Activated CD4-positive, alpha-beta T cell treated with anti-CD3 and anti-CD28 coated beads, Interleukin-2, amount 10 ng/mL, durations not matched to agents 7 days and 5 days (primary cell): ENCODE measurements at regions not wholly inside any gene's neighbourhood (a gene's known extent, or its start where the extent isn't known, plus 50 kb on each side); places are given as distances from the start of the nearest gene placed in this dataset.
"Not testable (repeated sequence)": the region's sequence is repeated elsewhere in the genome, so short reads cannot be mapped to it uniquely, and the experiment has no call there.

Source experiments
- CTCF ChIA-PET: fragments of 350-600 bp; sonication (Branson Sonifier 250); formaldehyde crosslinking; loops from one replicate; lab custom pipeline; 2021; ENCODE audit warnings: antibody characterized with exemption; lab: Charles Lee
- POLR2A ChIA-PET: fragments of 350-600 bp; sonication (Branson Sonifier 250); formaldehyde crosslinking; loops from one replicate; lab custom pipeline; 2021; ENCODE audit warnings: antibody characterized with exemption; lab: Charles Lee
- DNase-seq: peaks from one replicate; pipeline ENCODE4 v3.0.0-alpha.2; 2020
- H3K27ac Mint-ChIP-seq: one replicate; pipeline ENCODE4 v1.8.0; 2021; ENCODE audit warnings: mild to moderate bottlenecking, moderate library complexity, mixed read lengths
- H3K27me3 Mint-ChIP-seq: one replicate; pipeline ENCODE4 v1.8.0; 2021; ENCODE audit warnings: mixed read lengths
- H3K36me3 Mint-ChIP-seq: one replicate; pipeline ENCODE4 v1.8.0; 2021; ENCODE audit warnings: low read depth, mixed read lengths
- H3K4me1 Mint-ChIP-seq: one replicate; pipeline ENCODE4 v1.8.0; 2021; ENCODE audit warnings: mixed read lengths
- H3K4me3 Mint-ChIP-seq: one replicate; pipeline ENCODE4 v1.8.0; 2021; ENCODE audit warnings: mild to moderate bottlenecking, moderate library complexity, mixed read lengths
- H3K9me3 Mint-ChIP-seq: one replicate; pipeline ENCODE4 v1.8.0; 2021; ENCODE audit warnings: mixed read lengths

DNA sequence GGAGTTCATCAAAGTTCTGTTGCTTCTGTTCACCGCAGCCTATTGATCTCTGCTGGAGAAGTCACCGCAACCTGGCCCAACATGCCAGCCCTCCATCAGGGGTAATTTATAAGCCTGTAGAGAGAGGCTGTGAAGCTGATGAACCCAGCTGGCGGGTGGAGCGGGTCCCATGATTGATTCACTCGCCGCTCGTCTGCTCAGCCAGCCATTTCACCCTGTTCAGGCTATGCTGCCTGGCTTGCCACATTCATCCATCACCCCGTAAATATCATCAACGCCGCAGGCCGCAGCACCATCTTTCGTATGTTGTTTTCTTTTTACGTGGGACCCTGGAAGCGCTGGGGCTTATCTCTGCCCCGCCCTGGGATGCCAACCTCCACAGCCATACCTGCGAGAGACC lies 116.7 kb upstream of the OPCML start:
- Mint-ChIP-seq H3K27ac (no peak overlapping the region), H3K27me3 (no peaks in the 10 kb centered on the region), H3K36me3 (no peaks in the 10 kb centered on the region), H3K4me3 (no peak overlapping the region), H3K4me1 (no peaks in the 10 kb centered on the region), H3K9me3 (no peaks in the 10 kb centered on the region)
- ChIA-PET CTCF (no interaction called here), POLR2A (no interaction called here)
- no peak for DNase-seq

DNA sequence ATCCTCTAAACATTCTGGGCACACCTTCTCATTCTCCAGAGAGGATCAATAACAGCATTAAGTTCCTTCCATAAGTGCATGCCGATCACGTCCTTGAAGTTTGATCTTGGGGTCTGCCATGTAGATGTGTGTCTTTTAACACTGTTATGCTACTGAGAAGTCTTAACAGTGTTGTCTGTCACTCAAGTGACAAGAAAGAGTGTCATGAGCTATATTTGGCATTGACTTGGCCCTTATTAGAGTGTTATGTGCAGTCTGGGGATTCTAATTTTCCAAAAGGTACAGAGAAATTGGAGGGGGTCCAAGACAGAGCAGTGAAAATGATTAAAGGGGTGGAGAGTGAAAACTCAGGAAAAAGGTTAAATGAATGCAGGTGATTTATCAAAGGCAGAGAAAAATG lies 107.1 kb upstream of the OPCML start:
- Mint-ChIP-seq H3K9me3 (no peaks in the 10 kb centered on the region), H3K36me3 (no peaks in the 10 kb centered on the region), H3K27ac (no peak overlapping the region)

DNA sequence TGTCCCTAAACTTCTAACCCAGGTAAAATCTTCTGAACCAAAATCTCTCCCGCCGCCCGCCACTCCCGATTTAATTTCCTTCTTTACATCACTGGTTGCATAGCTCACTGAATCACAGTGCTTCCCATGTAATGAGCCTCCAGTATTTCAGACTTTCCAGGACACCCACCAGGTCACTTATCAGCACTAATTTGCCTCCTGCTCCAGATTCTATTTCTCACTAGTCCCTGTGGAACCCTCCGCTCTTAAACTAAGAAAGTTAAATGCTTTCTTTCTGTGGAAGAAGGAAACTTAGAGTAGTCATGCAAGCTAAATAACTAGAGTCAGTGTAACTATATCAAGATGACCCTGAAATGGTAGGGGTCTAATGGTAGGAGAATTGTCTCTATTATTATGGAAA lies 106.6 kb upstream of the OPCML start:
- H3K27me3 Mint-ChIP-seq = no peaks in the 10 kb centered on the region
- DNase-seq = no peak
- ChIA-PET POLR2A (no interaction called here), CTCF (no interaction called here)
- no peak overlapping the region for H3K27ac Mint-ChIP-seq
- no peaks in the 10 kb centered on the region for H3K4me1 Mint-ChIP-seq
- H3K36me3 Mint-ChIP-seq = no peaks in the 10 kb centered on the region
- H3K4me3 Mint-ChIP-seq = no peak overlapping the region
- no peaks in the 10 kb centered on the region for H3K9me3 Mint-ChIP-seq

More for the DNA sequence above, 107.1 kb upstream of the OPCML start:
- Mint-ChIP-seq H3K27me3 (no peaks in the 10 kb centered on the region), H3K4me1 (no peaks in the 10 kb centered on the region), H3K4me3 (no peak overlapping the region)
- POLR2A ChIA-PET = no interaction called here
- no peak for DNase-seq
- CTCF ChIA-PET = no interaction called here

DNA sequence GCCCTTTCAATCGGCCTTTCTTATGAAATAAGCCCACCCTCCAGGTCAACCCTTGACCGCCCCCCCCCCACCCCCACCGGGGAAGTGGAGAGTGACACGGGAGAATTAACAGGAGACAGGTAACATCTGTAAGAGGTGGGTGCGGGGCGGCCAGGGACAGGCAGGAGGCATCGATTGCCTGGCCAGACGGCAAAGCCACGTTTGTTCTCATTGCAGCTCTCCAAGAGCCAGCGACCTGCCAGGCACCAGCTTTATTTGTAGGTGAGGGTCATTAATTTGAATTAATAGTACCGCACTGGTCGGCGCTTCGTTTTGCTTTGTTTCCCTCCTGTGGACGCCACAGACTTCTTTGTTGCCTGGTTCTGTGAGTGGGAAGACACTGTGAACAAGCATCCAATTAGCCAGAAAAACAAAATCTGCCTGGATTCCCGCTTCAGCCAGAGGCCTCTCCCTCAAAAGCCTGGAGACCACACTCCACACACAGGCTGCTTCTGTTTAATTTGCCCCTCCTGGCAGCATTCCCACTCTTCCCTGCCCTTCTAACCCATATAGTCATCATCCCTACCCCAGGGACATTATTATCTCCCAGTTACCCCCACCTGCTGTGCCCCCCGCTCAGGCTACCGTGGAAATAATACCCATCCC lies 104.5 kb upstream of the OPCML start:
- H3K4me1 Mint-ChIP-seq = no peaks in the 10 kb centered on the region
- H3K27ac Mint-ChIP-seq = no peak overlapping the region
- no peaks in the 10 kb centered on the region for H3K9me3 Mint-ChIP-seq
- no peaks in the 10 kb centered on the region for H3K27me3 Mint-ChIP-seq
- POLR2A ChIA-PET = no interaction called here
- H3K4me3 Mint-ChIP-seq = no peak overlapping the region
- CTCF ChIA-PET = no interaction called here
- DNase-seq = no peak
- no peaks in the 10 kb centered on the region for H3K36me3 Mint-ChIP-seq

DNA sequence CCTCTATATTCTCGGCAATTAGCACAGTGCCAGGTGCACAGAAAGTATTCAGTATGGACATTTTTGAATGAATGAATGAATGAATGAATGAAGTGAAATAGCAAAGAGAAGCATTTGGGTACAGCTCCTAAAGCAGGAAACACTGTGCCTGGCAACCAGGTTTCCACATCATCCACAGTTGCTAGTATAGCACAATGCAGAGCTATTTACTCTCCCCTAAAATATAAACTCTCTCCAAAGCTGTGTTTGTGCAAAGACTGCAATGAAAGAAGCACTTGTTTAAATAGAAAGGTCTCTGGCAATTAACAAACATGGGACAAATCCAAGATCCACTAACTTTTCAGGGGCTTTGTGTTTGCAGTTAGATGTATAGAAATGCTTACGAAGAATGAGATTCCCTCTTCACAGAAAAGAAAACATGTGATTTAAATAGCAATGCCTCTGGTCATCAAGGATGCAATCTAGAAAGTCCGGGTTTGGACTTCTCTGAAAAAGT lies 103.0 kb upstream of the OPCML start:
- CTCF ChIA-PET = no interaction called here
- Mint-ChIP-seq H3K4me3 (no peak overlapping the region), H3K27me3 (no peaks in the 10 kb centered on the region), H3K9me3 (no peaks in the 10 kb centered on the region), H3K4me1 (no peaks in the 10 kb centered on the region), H3K36me3 (no peaks in the 10 kb centered on the region), H3K27ac (no peak overlapping the region)
- POLR2A ChIA-PET = no interaction called here
- DNase-seq = no peak

DNA sequence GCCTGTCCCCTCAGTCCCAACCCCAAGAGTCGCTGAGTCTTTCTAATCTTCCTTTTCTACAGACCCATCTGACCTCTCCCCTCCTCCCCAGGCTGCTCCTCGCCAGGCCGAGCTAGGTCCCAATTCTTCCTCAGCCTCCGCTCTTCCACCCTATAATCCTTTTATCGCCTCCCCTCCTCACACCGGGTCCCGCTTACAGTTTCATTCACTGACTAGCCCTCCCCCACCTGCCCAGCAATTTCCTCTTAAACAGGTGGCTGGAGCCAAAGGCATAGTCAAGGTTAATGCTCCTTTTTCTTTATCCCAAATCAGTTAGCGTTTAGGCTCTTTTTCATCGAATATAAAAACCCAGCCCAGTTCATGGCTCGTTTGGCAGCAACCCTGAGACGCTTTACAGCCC lies 96.1 kb upstream of the OPCML start:
- H3K27ac Mint-ChIP-seq, POLR2A ChIA-PET, H3K9me3 Mint-ChIP-seq, H3K27me3 Mint-ChIP-seq, H3K4me1 Mint-ChIP-seq, DNase-seq, CTCF ChIA-PET, H3K4me3 Mint-ChIP-seq, H3K36me3 Mint-ChIP-seq: not testable (repeated sequence)

DNA sequence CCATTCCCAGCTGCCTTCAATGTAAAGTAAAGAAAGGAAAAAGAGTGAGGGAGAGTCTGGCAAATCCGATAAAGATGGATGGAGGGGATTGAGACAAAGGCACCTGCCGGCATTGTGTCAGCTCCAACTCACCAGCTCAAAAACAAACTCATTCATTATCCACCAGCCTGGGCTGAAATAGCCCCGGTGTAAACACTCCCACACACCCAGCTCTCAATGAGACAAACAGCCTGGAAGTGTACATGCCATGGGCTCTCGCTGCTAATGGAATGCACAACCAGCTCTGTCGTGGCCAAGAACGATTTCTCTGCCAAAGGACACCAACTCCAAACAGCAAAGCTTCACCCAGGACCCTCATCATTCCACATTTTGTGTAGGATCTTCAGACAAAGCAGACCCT lies 89.3 kb upstream of the OPCML start:
- Mint-ChIP-seq H3K4me3 (no peak overlapping the region), H3K27me3 (no peaks in the 10 kb centered on the region), H3K36me3 (no peaks in the 10 kb centered on the region), H3K4me1 (no peaks in the 10 kb centered on the region), H3K27ac (no peak overlapping the region), H3K9me3 (no peaks in the 10 kb centered on the region)
- ChIA-PET POLR2A (no interaction called here), CTCF (no interaction called here)
- DNase-seq = no peak

DNA sequence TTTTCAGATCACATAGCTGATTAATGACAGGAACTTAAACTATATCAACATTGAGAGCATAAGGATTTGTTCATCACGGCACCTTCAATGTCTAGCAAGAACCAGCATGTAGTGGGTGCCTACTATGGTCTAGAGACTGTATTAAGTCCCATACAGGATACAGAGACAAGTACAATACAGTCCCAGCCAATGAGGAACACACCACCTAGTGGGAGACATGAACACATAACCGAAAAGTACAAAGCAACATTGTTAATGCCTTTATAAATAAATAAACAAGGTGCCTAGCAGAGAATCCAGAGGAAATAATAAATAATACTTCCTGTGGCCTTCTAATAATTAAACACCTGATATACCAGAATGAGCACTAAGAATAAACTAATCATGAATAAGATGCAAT lies 87.7 kb upstream of the OPCML start:
- H3K27me3 Mint-ChIP-seq = no peaks in the 10 kb centered on the region

DNA sequence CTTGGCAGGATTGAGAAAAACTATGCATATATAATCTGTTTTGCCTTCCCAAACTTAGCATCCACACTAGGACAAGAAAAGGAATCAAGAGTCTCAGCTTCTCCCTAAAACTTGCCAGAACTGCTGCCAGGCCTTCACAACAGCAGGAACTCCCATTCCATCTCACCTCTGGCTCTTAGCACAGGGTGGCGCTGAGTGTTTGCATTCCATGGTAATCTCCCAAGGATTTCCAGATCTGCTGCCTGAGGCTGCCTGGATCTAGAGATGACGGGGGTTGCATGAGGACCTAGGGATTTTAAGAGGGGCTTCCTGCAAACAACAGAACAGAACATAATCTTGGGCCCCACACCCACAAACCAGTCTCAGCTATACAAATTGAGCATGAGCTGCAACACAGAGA lies 87.1 kb upstream of the OPCML start:
- ChIA-PET POLR2A (no interaction called here), CTCF (no interaction called here)
- Mint-ChIP-seq H3K4me3 (no peak overlapping the region), H3K36me3 (no peaks in the 10 kb centered on the region), H3K27me3 (no peaks in the 10 kb centered on the region), H3K4me1 (no peaks in the 10 kb centered on the region), H3K27ac (no peak overlapping the region), H3K9me3 (no peaks in the 10 kb centered on the region)
- no peak for DNase-seq

More for the DNA sequence above, 87.7 kb upstream of the OPCML start:
- no peak overlapping the region for H3K27ac Mint-ChIP-seq
- no peak for DNase-seq
- no peaks in the 10 kb centered on the region for H3K36me3 Mint-ChIP-seq
- no peaks in the 10 kb centered on the region for H3K9me3 Mint-ChIP-seq
- no peak overlapping the region for H3K4me3 Mint-ChIP-seq
- ChIA-PET CTCF (no interaction called here), POLR2A (no interaction called here)
- H3K4me1 Mint-ChIP-seq = no peaks in the 10 kb centered on the region

DNA sequence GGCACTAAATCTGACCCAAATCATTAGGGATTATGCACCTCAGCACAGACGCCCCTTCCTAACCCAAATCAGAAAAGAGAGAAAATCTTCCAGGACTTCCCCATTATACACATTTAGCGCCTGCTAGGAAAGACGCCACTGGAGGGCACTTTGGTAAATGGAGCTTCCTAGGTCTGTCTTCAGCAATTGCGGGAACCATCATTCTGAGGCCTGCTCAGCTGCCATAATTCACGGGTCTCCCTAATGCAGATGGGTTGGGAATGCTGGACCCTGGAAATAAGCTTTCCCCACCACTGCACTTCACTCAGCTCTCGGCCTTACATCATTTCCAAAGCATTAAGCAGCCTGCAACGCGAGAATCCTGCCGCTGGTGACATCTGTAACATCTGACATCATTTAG lies 86.2 kb upstream of the OPCML start:
- DNase-seq = no peak
- H3K36me3 Mint-ChIP-seq = no peaks in the 10 kb centered on the region
- peaks cover 2% of the 10 kb centered on the region for H3K9me3 Mint-ChIP-seq
- no peak overlapping the region for H3K27ac Mint-ChIP-seq
- POLR2A ChIA-PET = no interaction called here
- H3K4me1 Mint-ChIP-seq = no peaks in the 10 kb centered on the region
- H3K27me3 Mint-ChIP-seq = no peaks in the 10 kb centered on the region
- CTCF ChIA-PET = no interaction called here
- H3K4me3 Mint-ChIP-seq = no peak overlapping the region

DNA sequence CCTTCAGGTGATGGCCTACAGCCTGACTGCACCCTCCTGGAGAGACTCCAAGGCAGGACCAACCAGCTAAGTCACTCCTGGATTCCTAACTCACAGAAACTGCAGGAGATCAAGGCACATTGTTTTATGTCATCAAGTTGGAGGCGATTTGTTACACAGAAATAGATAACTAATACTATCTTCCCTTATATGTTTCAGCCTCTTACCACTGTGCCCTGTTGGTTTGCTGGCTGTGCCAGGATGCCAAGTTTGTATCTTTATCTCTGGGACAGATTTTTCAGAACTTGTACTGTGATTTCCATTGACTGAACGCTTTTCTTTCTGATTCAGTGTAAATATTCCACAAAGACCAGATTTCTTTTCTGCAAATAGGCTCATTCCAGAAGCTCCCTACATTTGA lies 76.2 kb upstream of the OPCML start:
- Mint-ChIP-seq H3K36me3 (no peaks in the 10 kb centered on the region), H3K27ac (no peak overlapping the region), H3K4me3 (no peak overlapping the region), H3K4me1 (no peaks in the 10 kb centered on the region), H3K9me3 (no peaks in the 10 kb centered on the region), H3K27me3 (no peaks in the 10 kb centered on the region)
- no peak for DNase-seq
- ChIA-PET CTCF (no interaction called here), POLR2A (no interaction called here)

DNA sequence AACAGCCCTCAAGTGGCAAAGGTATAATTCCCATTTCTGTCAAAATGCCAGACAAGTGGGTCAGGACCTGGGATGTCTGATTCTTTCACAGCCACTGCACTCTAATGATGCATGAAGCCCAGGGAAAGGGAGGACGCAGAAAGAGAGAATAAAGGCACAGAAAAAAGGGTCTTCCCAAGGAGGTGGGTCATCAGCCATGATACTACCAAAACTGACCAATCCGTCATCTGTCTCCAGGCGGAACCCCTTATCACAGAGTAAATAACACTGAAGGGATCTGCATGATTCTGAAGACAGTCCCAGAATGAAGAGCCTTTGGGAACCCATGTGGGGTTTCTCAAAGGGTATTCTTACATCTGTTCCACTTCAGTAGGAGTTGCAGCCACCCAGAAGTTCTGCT lies 73.8 kb upstream of the OPCML start:
- H3K9me3 Mint-ChIP-seq = no peaks in the 10 kb centered on the region
- DNase-seq = no peak
- H3K27ac Mint-ChIP-seq = no peak overlapping the region
- POLR2A ChIA-PET = no interaction called here
- no peak overlapping the region for H3K4me3 Mint-ChIP-seq
- no peaks in the 10 kb centered on the region for H3K4me1 Mint-ChIP-seq
- CTCF ChIA-PET = no interaction called here
- no peaks in the 10 kb centered on the region for H3K36me3 Mint-ChIP-seq
- H3K27me3 Mint-ChIP-seq = no peaks in the 10 kb centered on the region

DNA sequence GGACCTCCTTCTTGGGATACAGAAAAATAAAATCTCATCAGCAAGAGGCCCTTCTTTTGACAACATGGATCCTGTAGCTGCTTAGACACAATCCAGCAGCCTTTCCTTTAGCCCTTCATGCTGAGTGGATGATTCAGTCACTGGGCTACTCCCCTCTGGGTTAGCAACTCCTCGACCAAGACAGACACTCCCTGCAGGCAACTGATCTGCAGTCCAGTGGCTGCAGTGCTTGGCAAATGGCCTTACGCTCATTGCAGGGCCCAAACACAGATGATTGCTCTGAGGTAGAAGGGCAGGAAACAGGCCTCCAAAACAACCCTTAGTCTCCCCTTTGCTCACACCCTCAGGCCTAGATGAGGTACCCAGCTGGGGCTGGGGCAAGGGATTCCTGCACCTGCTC lies 73.2 kb upstream of the OPCML start:
- Mint-ChIP-seq H3K4me3 (no peak overlapping the region), H3K36me3 (no peaks in the 10 kb centered on the region), H3K4me1 (no peaks in the 10 kb centered on the region), H3K27me3 (no peaks in the 10 kb centered on the region), H3K9me3 (no peaks in the 10 kb centered on the region), H3K27ac (no peak overlapping the region)
- DNase-seq = no peak
- CTCF ChIA-PET = no interaction called here
- POLR2A ChIA-PET = no interaction called here

DNA sequence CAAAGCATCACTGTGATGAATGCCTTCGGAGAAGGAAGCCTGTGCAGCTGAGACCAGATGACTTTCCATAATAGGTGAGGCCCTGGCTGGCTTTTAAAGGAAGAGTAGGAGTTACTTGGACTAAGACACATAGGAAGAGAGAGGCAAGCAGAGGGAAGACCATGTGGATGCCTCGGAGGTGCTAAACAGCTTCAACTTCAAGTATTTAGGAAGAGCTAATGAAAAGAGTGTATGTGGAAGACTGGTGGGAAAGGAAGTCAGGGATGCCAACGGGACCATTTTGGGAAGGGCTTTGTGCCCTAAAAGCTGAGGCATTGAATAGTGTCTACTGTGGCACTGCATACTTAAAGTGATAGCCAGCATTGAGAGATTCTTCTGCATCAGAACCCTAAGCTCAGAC lies 69.3 kb upstream of the OPCML start:
- Mint-ChIP-seq H3K27ac (no peak overlapping the region), H3K27me3 (no peaks in the 10 kb centered on the region), H3K4me1 (no peaks in the 10 kb centered on the region), H3K36me3 (no peaks in the 10 kb centered on the region), H3K4me3 (no peak overlapping the region), H3K9me3 (no peaks in the 10 kb centered on the region)
- POLR2A ChIA-PET = no interaction called here
- CTCF ChIA-PET = interaction anchor here (1.8 kb wide), 1 partner anchor 7 kb away, joined by 5 read pairs; no protein-coding TSS in a partner anchor
- DNase-seq = no peak
